Kasumi-1 (cell line): ENCODE measurements at regions not wholly inside any gene's neighbourhood (a gene's known extent, or its start where the extent isn't known, plus 50 kb on each side); places are given as distances from the start of the nearest gene placed in this dataset.

ENCODE experiments used
- DNase-seq, 2 experiments: peaks; one replicate each; lab custom pipeline; 2025; lab: John Stamatoyannopoulos, UW

GRCh38 chr10:124346831-124347230 lies 71.9 kb downstream of the OAT start:
- DNase-seq: no peak

- no peak for DNase-seq
Observed at GRCh38 chr10:124345521-124345920, 73.2 kb downstream of the OAT start.

GRCh38 chr10:124344931-124345330 lies 73.8 kb downstream of the OAT start:
- DNase-seq: no peak

- no peak for DNase-seq
Observed at GRCh38 chr10:124344266-124344590, 74.5 kb downstream of the OAT start.

- no peak for DNase-seq
Observed at GRCh38 chr10:124343351-124344265, 75.1 kb downstream of the OAT start.

GRCh38 chr10:124342821-124343170 lies 75.9 kb downstream of the OAT start:
- no peak for DNase-seq

GRCh38 chr10:124342136-124342820 lies 76.4 kb downstream of the OAT start:
- no peak for DNase-seq

- DNase-seq: no peak
Observed at GRCh38 chr10:124341768-124342135, 77.0 kb downstream of the OAT start.

- DNase-seq: no peak
Observed at GRCh38 chr10:124340033-124340760, 78.5 kb downstream of the OAT start.

- DNase-seq: no peak
Observed at GRCh38 chr10:124339119-124340032, 79.3 kb downstream of the OAT start.

GRCh38 chr10:124338276-124338925 lies 80.3 kb downstream of the OAT start:
- DNase-seq: peak in 1 of 2 experiments; percentile 33

GRCh38 chr10:124336186-124336585 lies 82.5 kb downstream of the OAT start:
- no peak for DNase-seq

- no peak for DNase-seq
Observed at GRCh38 chr10:124333931-124334330, 84.8 kb downstream of the OAT start.

GRCh38 chr10:124332426-124332825 lies 86.3 kb downstream of the OAT start:
- DNase-seq: peak; percentile 10 to 40

GRCh38 chr10:124329941-124330340 lies 88.8 kb downstream of the OAT start:
- no peak for DNase-seq

- no peak for DNase-seq
Observed at GRCh38 chr10:124329362-124329761, 89.4 kb downstream of the OAT start.

- DNase-seq: no peak
Observed at GRCh38 chr10:124328477-124329220, 90.1 kb downstream of the OAT start.

GRCh38 chr10:124325998-124326636 lies 92.6 kb downstream of the OAT start:
- DNase-seq: no peak

GRCh38 chr10:124325633-124325914 lies 93.1 kb downstream of the OAT start:
- DNase-seq: no peak
